ENCODE measurements at regions not wholly inside any gene's neighbourhood (a gene's known extent, or its start where the extent isn't known, plus 50 kb on each side); places are given as distances from the start of the nearest gene placed in this dataset.

GRCh38 chr1:177479600-177479999, 308.8 kb downstream of the BRINP2 start:
- Histone ChIP-seq H3K27ac (ENCODE audit: low read depth in 1 of 2, low read length in 1 of 2) (no peak overlapping the region), H3K9me3 (ENCODE audit: control insufficient read depth in 4 of 4, insufficient read depth in 3 of 4, low read length in 3 of 4) (peaks cover 0 to 1% (median 0%) of the 10 kb centered on the region in 4 donors), H3K4me3 (no peak overlapping the region), H3K27me3 (ENCODE audit: control insufficient read depth in 3 of 3, insufficient read depth in 3 of 3, low read length in 2 of 3) (no peaks in the 10 kb centered on the region), H3K36me3 (ENCODE audit: control insufficient read depth in 4 of 4, insufficient read depth in 4 of 4, low read length in 4 of 4) (no peaks in the 10 kb centered on the region), H3K9ac (ENCODE audit: insufficient read depth in 1 of 2, low read length in 2 of 2) (no peak overlapping the region), H3K4me1 (ENCODE audit: control insufficient read depth in 5 of 5, insufficient read depth in 5 of 5, low read length in 5 of 5) (no peaks in the 10 kb centered on the region)
- DNase-seq (no peak), ATAC-seq (ENCODE audit: insufficient read depth, low FRiP score) (no peak)
- TF ChIP-seq CTCF (IDR thresholded peaks at IDR 0.05; ENCODE audit: control extremely low read depth, extremely low read depth), result no peak
- 81 to 83% methylated on average over 7 of the region's 7 CpGs for WGBS, 2 donors

GRCh38 chr1:177476676-177477075, 305.9 kb downstream of the BRINP2 start:
- H3K9me3 ChIP-seq (ENCODE audit: control insufficient read depth in 4 of 4, insufficient read depth in 3 of 4, low read length in 3 of 4), result peaks cover 0 to 1% (median 0%) of the 10 kb centered on the region in 4 donors
- no peak overlapping the region for H3K27ac ChIP-seq (ENCODE audit: low read depth in 1 of 2, low read length in 1 of 2)
- H3K4me3 ChIP-seq, result no peak overlapping the region
- no peak overlapping the region for H3K9ac ChIP-seq (ENCODE audit: insufficient read depth in 1 of 2, low read length in 2 of 2)
- ATAC-seq (ENCODE audit: insufficient read depth, low FRiP score), result no peak
- H3K4me1 ChIP-seq (ENCODE audit: control insufficient read depth in 5 of 5, insufficient read depth in 5 of 5, low read length in 5 of 5), result no peaks in the 10 kb centered on the region
- no peaks in the 10 kb centered on the region for H3K27me3 ChIP-seq (ENCODE audit: control insufficient read depth in 3 of 3, insufficient read depth in 3 of 3, low read length in 2 of 3)
- H3K36me3 ChIP-seq (ENCODE audit: control insufficient read depth in 4 of 4, insufficient read depth in 4 of 4, low read length in 4 of 4), result no peaks in the 10 kb centered on the region
- 75 to 85% methylated on average over 2 of the region's 2 CpGs for WGBS, 2 donors
- DNase-seq, result no peak
- no peak for TF ChIP-seq CTCF (IDR thresholded peaks at IDR 0.05; ENCODE audit: control extremely low read depth, extremely low read depth)

- no peak for TF ChIP-seq CTCF (IDR thresholded peaks at IDR 0.05; ENCODE audit: control extremely low read depth, extremely low read depth)
- Histone ChIP-seq H3K4me1 (ENCODE audit: control insufficient read depth in 5 of 5, insufficient read depth in 5 of 5, low read length in 5 of 5) (no peaks in the 10 kb centered on the region), H3K9ac (ENCODE audit: insufficient read depth in 1 of 2, low read length in 2 of 2) (no peak overlapping the region), H3K27me3 (ENCODE audit: control insufficient read depth in 3 of 3, insufficient read depth in 3 of 3, low read length in 2 of 3) (no peaks in the 10 kb centered on the region), H3K9me3 (ENCODE audit: control insufficient read depth in 4 of 4, insufficient read depth in 3 of 4, low read length in 3 of 4) (peaks cover 0 to 1% (median 0%) of the 10 kb centered on the region in 4 donors), H3K36me3 (ENCODE audit: control insufficient read depth in 4 of 4, insufficient read depth in 4 of 4, low read length in 4 of 4) (no peaks in the 10 kb centered on the region), H3K27ac (ENCODE audit: low read depth in 1 of 2, low read length in 1 of 2) (no peak overlapping the region), H3K4me3 (no peak overlapping the region)
- 85 to 96% methylated on average over 1 of the region's 1 CpG for WGBS, 2 donors
- DNase-seq (no peak), ATAC-seq (ENCODE audit: insufficient read depth, low FRiP score) (no peak)
These were observed 301.8 kb downstream of the BRINP2 start for GRCh38 chr1:177472567-177472966.

- TF ChIP-seq CTCF (IDR thresholded peaks at IDR 0.05; ENCODE audit: control extremely low read depth, extremely low read depth), result no peak
- ATAC-seq (ENCODE audit: insufficient read depth, low FRiP score), result no peak
These were observed 300.5 kb downstream of the BRINP2 start for GRCh38 chr1:177471244-177471643.

More at GRCh38 chr1:177471244-177471643, 300.5 kb downstream of the BRINP2 start:
- no peaks in the 10 kb centered on the region for H3K4me1 ChIP-seq (ENCODE audit: control insufficient read depth in 5 of 5, insufficient read depth in 5 of 5, low read length in 5 of 5)
- H3K4me3 ChIP-seq, result no peak overlapping the region
- no peak overlapping the region for H3K9ac ChIP-seq (ENCODE audit: insufficient read depth in 1 of 2, low read length in 2 of 2)
- no peaks in the 10 kb centered on the region for H3K36me3 ChIP-seq (ENCODE audit: control insufficient read depth in 4 of 4, insufficient read depth in 4 of 4, low read length in 4 of 4)
- H3K27me3 ChIP-seq (ENCODE audit: control insufficient read depth in 3 of 3, insufficient read depth in 3 of 3, low read length in 2 of 3), result no peaks in the 10 kb centered on the region
- no peak overlapping the region for H3K27ac ChIP-seq (ENCODE audit: low read depth in 1 of 2, low read length in 1 of 2)
- peak in 1 of 3 donors; percentile 6 for DNase-seq
- 46 to 76% methylated on average over 1 of the region's 1 CpG for WGBS, 2 donors
- peaks cover 0 to 1% (median 0%) of the 10 kb centered on the region in 4 donors for H3K9me3 ChIP-seq (ENCODE audit: control insufficient read depth in 4 of 4, insufficient read depth in 3 of 4, low read length in 3 of 4)

All from lung (tissue), 11 donors.